ENCODE measurements at regions not wholly inside any gene's neighbourhood (a gene's known extent, or its start where the extent isn't known, plus 50 kb on each side); places are given as distances from the start of the nearest gene placed in this dataset.
"Not testable (repeated sequence)": the region's sequence is repeated elsewhere in the genome, so short reads cannot be mapped to it uniquely, and the experiment has no call there.

GRCh38 chr3:104005815-104006214, 1360.9 kb upstream of the ALCAM start:
- no peaks in the 10 kb centered on the region for H3K9me3 ChIP-seq (ENCODE audit: severe bottlenecking)
- no peaks in the 10 kb centered on the region for H3K36me3 ChIP-seq
- H3K27me3 ChIP-seq (ENCODE audit: insufficient read depth, low read depth, severe bottlenecking), result no peaks in the 10 kb centered on the region
- no peak overlapping the region for H3K27ac ChIP-seq
- no peak for TF ChIP-seq CTCF (IDR thresholded peaks at IDR 0.05; ENCODE audit: low read depth, low read length)
- no peak overlapping the region for H3K4me3 ChIP-seq (ENCODE audit: low read depth, low read length)
- no peak for DNase-seq

GRCh38 chr3:104018541-104018940, 1348.2 kb upstream of the ALCAM start:
- Histone ChIP-seq H3K27ac (no peak overlapping the region), H3K36me3 (no peaks in the 10 kb centered on the region), H3K4me3 (ENCODE audit: low read depth, low read length) (no peak overlapping the region), H3K9me3 (ENCODE audit: severe bottlenecking) (no peaks in the 10 kb centered on the region), H3K27me3 (ENCODE audit: insufficient read depth, low read depth, severe bottlenecking) (no peaks in the 10 kb centered on the region)
- TF ChIP-seq CTCF (IDR thresholded peaks at IDR 0.05; ENCODE audit: low read depth, low read length), result no peak
- DNase-seq, result no peak

GRCh38 chr3:104031598-104031997, 1335.1 kb upstream of the ALCAM start:
- no peaks in the 10 kb centered on the region for H3K27me3 ChIP-seq (ENCODE audit: insufficient read depth, low read depth, severe bottlenecking)
- H3K36me3 ChIP-seq, result no peaks in the 10 kb centered on the region
- H3K4me3 ChIP-seq (ENCODE audit: low read depth, low read length), result no peak overlapping the region
- no peak for DNase-seq
- H3K27ac ChIP-seq, result no peak overlapping the region
- TF ChIP-seq CTCF (IDR thresholded peaks at IDR 0.05; ENCODE audit: low read depth, low read length), result no peak
- H3K9me3 ChIP-seq (ENCODE audit: severe bottlenecking), result no peaks in the 10 kb centered on the region

- Histone ChIP-seq H3K4me3 (ENCODE audit: low read depth, low read length) (no peak overlapping the region), H3K36me3 (no peaks in the 10 kb centered on the region), H3K27me3 (ENCODE audit: insufficient read depth, low read depth, severe bottlenecking) (no peaks in the 10 kb centered on the region), H3K9me3 (ENCODE audit: severe bottlenecking) (no peaks in the 10 kb centered on the region), H3K27ac (no peak overlapping the region)
- DNase-seq, result no peak
- no peak for TF ChIP-seq CTCF (IDR thresholded peaks at IDR 0.05; ENCODE audit: low read depth, low read length)
Observed at GRCh38 chr3:104032283-104032682, 1334.4 kb upstream of the ALCAM start.

- no peak overlapping the region for H3K4me3 ChIP-seq (ENCODE audit: low read depth, low read length)
- H3K27me3 ChIP-seq (ENCODE audit: insufficient read depth, low read depth, severe bottlenecking), result no peaks in the 10 kb centered on the region
- H3K36me3 ChIP-seq, result no peaks in the 10 kb centered on the region
- TF ChIP-seq CTCF (IDR thresholded peaks at IDR 0.05; ENCODE audit: low read depth, low read length), result no peak
- no peak for DNase-seq
- no peak overlapping the region for H3K27ac ChIP-seq
- H3K9me3 ChIP-seq (ENCODE audit: severe bottlenecking), result no peaks in the 10 kb centered on the region
Observed at GRCh38 chr3:104040896-104041295, 1325.8 kb upstream of the ALCAM start.

GRCh38 chr3:104043001-104043543, 1323.6 kb upstream of the ALCAM start:
- not testable (repeated sequence) for H3K4me3 ChIP-seq (ENCODE audit: low read depth, low read length); H3K36me3 ChIP-seq; H3K9me3 ChIP-seq (ENCODE audit: severe bottlenecking); DNase-seq; H3K27me3 ChIP-seq (ENCODE audit: insufficient read depth, low read depth, severe bottlenecking); H3K27ac ChIP-seq
